Fibroblast of the aortic adventitia (primary cell): ENCODE measurements at regions not wholly inside any gene's neighbourhood (a gene's known extent, or its start where the extent isn't known, plus 50 kb on each side); places are given as distances from the start of the nearest gene placed in this dataset.

ENCODE experiments used
- DNase-seq: peaks from one replicate; pipeline ENCODE4 v3.0.0-alpha.2; 2010; ENCODE audit warnings: low read depth
- H3K4me3 ChIP-seq: 2 replicates; pipeline ENCODE4 v1.5.1; 2011; ENCODE audit warnings: low read depth, mild to moderate bottlenecking, control low read depth, low read length, moderate library complexity
- TF ChIP-seq, protein P1 (sequence below): IDR thresholded peaks from 2 replicates; pipeline ENCODE4 v1.5.1; 2011; ENCODE audit warnings: mild to moderate bottlenecking, low read length, control low read depth, inconsistent platforms; ENCODE audit not compliant: insufficient read depth

GRCh38 chr1:147824001-147824400 lies 63.6 kb upstream of the GJA5 start:
- TF ChIP-seq, protein P1, sequence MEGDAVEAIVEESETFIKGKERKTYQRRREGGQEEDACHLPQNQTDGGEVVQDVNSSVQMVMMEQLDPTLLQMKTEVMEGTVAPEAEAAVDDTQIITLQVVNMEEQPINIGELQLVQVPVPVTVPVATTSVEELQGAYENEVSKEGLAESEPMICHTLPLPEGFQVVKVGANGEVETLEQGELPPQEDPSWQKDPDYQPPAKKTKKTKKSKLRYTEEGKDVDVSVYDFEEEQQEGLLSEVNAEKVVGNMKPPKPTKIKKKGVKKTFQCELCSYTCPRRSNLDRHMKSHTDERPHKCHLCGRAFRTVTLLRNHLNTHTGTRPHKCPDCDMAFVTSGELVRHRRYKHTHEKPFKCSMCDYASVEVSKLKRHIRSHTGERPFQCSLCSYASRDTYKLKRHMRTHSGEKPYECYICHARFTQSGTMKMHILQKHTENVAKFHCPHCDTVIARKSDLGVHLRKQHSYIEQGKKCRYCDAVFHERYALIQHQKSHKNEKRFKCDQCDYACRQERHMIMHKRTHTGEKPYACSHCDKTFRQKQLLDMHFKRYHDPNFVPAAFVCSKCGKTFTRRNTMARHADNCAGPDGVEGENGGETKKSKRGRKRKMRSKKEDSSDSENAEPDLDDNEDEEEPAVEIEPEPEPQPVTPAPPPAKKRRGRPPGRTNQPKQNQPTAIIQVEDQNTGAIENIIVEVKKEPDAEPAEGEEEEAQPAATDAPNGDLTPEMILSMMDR: no peak
- H3K4me3 ChIP-seq: no peak overlapping the region
- no peak for DNase-seq

DNA sequence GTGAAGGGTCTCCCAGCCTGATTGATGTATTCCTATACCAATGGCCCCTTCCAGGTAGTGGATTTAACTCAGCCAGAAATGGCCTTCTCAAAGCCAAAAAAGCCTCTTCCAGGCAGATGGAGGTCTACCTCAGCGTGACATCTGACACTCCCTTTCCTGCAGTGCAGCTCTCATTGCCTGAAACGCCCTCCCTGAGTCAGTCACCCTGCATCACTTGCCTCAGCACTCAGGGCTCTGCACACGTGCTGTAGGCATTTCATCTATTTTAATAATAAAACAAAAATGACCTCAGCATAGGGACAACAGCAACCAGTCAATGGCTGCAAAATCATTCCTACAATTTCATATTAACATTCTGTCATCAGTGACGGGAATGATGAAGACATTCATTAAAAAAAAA lies 64.4 kb upstream of the GJA5 start:
- TF ChIP-seq, protein P1: no peak
- H3K4me3 ChIP-seq: no peak overlapping the region
- DNase-seq: no peak

- H3K4me3 ChIP-seq: no peak overlapping the region
- no peak for DNase-seq
- TF ChIP-seq, protein P1: no peak
Observed at GRCh38 chr1:147825586-147825985, 65.2 kb upstream of the GJA5 start.

DNA sequence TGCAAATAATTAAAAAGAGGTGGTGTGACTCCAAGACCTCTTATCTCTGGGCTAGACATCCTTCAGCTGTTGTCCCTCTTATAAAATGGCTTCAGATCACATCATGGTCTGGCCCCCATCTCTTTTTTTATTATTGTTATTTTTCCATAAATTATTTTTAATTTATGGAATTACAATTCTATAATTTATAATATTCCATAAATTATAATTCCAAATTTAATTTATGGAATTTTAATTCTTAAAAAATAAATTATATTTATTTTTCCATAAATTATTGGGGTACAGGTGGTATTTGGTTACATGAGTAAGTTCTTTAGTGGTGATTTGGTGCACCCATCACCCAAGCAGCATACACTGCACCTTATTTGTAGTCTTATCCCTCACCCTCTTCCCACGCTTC lies 65.9 kb upstream of the GJA5 start:
- no peak overlapping the region for H3K4me3 ChIP-seq
- TF ChIP-seq, protein P1: no peak
- no peak for DNase-seq

DNA sequence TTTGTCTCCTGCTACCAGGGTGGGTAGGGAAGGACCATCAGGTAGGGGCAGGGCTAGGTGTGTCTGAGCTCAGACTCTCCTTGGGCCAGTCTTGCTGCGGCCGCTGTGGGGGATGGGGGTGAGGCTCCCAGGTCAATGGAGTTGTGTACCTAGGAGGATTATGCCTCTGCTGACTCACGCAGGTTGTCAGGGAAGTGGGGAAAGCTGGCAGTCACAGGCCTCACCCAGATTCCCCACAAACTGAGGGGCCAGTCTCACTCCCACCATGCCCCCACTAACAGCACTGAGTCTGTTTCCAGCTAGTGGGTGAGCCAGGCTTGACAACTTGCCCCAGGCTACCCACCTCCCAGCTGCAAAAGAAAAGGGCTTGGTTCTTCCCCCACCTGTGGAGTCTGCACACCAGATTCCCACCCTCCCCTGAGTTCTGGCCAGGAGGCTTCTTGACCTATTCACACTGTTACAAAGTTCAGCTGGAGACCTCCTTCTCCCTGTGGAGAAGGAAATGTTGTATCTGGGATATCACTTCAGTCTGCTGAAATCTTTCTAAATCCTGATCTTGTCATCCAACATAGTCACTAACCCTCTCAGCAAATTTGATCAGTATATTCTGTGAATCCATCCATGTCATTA lies 69.2 kb upstream of the GJA8 start:
- DNase-seq: no peak
- no peak overlapping the region for H3K4me3 ChIP-seq
- TF ChIP-seq, protein P1: no peak

DNA sequence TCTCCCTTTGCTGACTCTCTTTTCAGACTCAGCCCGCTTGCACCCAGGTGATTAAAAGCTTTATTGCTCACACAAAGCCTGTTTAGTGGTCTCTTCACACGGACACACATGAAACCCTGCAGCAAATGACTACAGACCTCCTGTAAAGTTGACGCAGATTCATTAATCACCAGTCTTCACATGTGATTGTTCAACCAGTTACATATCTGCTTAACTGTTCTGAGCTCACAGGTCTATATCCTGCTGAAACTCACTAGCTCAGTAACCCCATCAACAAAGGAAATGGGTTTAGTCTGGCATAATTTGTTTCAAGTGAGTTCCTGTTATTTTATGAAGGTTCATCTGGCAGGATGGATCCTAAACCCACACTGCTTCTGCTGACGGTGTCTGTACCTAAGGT lies 68.4 kb upstream of the GJA8 start:
- TF ChIP-seq, protein P1: no peak
- H3K4me3 ChIP-seq: no peak overlapping the region
- DNase-seq: no peak

GRCh38 chr1:147834810-147835209 lies 67.8 kb upstream of the GJA8 start:
- TF ChIP-seq, protein P1: no peak
- H3K4me3 ChIP-seq: no peak overlapping the region
- DNase-seq: no peak
